Astrocyte of the spinal cord (primary cell): ENCODE measurements at regions not wholly inside any gene's neighbourhood (a gene's known extent, or its start where the extent isn't known, plus 50 kb on each side); places are given as distances from the start of the nearest gene placed in this dataset.

Source experiments
- DNase-seq: peaks from one replicate; pipeline ENCODE4 v3.0.0; 2011; ENCODE audit warnings: low read depth, low spot score
- H3K4me3 ChIP-seq: 2 replicates; pipeline ENCODE4 v1.5.1; 2011; ENCODE audit warnings: low read depth, mild to moderate bottlenecking, low read length, moderate library complexity
- CTCF ChIP-seq: IDR thresholded peaks from 2 replicates; pipeline ENCODE4 v1.5.1; 2012; ENCODE audit warnings: low read depth, mild to moderate bottlenecking, low read length, inconsistent platforms
- in situ Hi-C: cut with HindIII; loops from 2 replicates; pipeline ENCODE4 v1.10.0; 2017; ENCODE audit warnings: low sequenced_read_pairs

GRCh38 chr17:77503916-77504651 lies 363.3 kb downstream of the SEC14L1 start:
- H3K4me3 ChIP-seq = no peak overlapping the region
- DNase-seq = no peak
- TF ChIP-seq CTCF = no peak
- in situ Hi-C loops = no loop called here

DNA sequence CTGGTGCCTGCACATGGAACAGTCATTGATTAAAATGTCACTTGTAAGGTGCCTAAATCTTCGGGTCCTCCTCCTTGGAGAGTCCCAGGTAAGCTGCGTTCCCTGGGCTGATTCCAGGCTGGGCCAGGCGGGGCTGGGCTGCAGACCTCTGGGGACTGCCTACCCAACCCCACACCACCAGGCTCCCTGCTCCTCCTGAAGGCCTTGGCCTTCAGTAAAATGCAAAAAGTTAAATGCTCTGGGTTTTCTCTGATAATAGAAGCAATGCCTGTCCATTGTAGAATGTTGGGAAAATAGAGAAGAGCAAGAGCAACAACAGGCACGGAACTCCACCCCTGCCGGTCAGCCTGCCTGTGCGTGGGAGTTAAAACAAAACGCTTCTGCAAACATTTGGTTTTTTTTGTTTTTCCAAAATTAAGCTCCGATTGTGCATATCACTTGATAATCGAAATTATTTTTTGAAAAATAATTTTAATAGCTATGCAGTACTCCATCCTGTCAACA lies 363.9 kb downstream of the SEC14L1 start:
- no peak for DNase-seq
- H3K4me3 ChIP-seq = no peak overlapping the region
- no peak for TF ChIP-seq CTCF
- in situ Hi-C loops = no loop called here

DNA sequence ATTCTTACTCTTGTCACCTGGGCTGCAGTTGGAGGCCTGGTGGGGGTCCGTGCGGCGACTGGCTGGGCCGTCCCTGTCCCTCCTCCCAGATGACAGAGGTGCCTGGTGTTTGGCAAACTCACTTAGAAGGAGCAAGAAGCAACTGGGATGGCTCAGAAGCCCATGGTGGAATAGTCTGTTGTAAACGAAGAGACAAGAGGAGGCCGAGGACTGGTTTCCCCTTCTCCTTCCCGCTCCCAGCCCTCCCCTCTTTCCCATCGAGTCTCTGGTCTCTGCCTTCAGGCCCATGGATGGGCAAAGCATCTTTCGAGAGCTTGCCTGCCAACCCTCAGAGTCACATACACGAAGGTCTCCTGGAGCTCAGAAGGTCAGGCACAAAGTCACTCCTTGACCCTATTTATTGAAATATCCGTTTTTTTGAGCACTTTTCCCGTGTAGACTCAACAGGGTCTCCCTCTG lies 364.4 kb downstream of the SEC14L1 start:
- in situ Hi-C loops = no loop called here
- DNase-seq = no peak
- H3K4me3 ChIP-seq = no peak overlapping the region
- TF ChIP-seq CTCF = no peak

- H3K4me3 ChIP-seq = no peak overlapping the region
- in situ Hi-C loops = no loop called here
- DNase-seq = no peak
- TF ChIP-seq CTCF = no peak
Observed at GRCh38 chr17:77506371-77506991, 365.7 kb downstream of the SEC14L1 start.

- TF ChIP-seq CTCF = no peak
- in situ Hi-C loops = no loop called here
- DNase-seq = peak; percentile 21
- H3K4me3 ChIP-seq = no peak overlapping the region
Observed at GRCh38 chr17:77507111-77507885, 366.5 kb downstream of the SEC14L1 start.

- TF ChIP-seq CTCF = no peak
- no peak overlapping the region for H3K4me3 ChIP-seq
- DNase-seq = no peak
- in situ Hi-C loops = no loop called here
Observed at GRCh38 chr17:77508047-77508715, 367.4 kb downstream of the SEC14L1 start.
